ENCODE measurements at regions not wholly inside any gene's neighbourhood (a gene's known extent, or its start where the extent isn't known, plus 50 kb on each side); places are given as distances from the start of the nearest gene placed in this dataset.

DNA sequence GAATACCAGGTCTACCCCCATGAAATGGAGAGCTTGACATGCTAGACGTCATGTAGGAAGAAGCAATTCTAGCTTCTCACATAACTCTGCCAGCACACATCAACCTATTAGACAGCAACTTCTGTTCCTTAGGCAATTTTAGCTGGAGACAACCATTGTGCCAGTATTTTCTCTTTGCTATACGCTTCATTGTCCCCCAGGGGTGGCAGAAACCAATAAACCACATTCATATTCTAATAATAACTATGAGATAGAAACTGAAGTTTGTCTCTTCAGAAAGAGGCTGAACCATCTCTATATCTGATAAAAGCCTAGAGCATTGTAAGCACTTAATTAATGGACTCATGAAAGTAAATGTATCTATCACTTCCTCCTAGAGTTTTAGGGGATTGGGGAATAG lies 278.6 kb downstream of the FOXG1 start:
- H3K4me3 ChIP-seq (ENCODE audit: low read length): no peak overlapping the region
- DNase-seq (ENCODE audit: low read depth): no peak
- no peak for TF ChIP-seq CTCF (IDR thresholded peaks at IDR 0.05; ENCODE audit: insufficient read depth, low read depth, low read length, missing control alignments)

GRCh38 chr14:29054119-29054518 lies 287.5 kb downstream of the FOXG1 start:
- TF ChIP-seq CTCF (IDR thresholded peaks at IDR 0.05; ENCODE audit: insufficient read depth, low read depth, low read length, missing control alignments): no peak
- no peak overlapping the region for H3K4me3 ChIP-seq (ENCODE audit: low read length)
- no peak for DNase-seq (ENCODE audit: low read depth)

GRCh38 chr14:29056041-29056566 lies 289.5 kb downstream of the FOXG1 start:
- no peak for DNase-seq (ENCODE audit: low read depth)
- TF ChIP-seq CTCF (IDR thresholded peaks at IDR 0.05; ENCODE audit: insufficient read depth, low read depth, low read length, missing control alignments): no peak
- no peak overlapping the region for H3K4me3 ChIP-seq (ENCODE audit: low read length)

- H3K4me3 ChIP-seq (ENCODE audit: low read length): no peak overlapping the region
- DNase-seq (ENCODE audit: low read depth): no peak
- no peak for TF ChIP-seq CTCF (IDR thresholded peaks at IDR 0.05; ENCODE audit: insufficient read depth, low read depth, low read length, missing control alignments)
These were observed 295.1 kb downstream of the FOXG1 start for GRCh38 chr14:29061702-29062101.

GRCh38 chr14:29062466-29062865 lies 295.9 kb downstream of the FOXG1 start:
- no peak for TF ChIP-seq CTCF (IDR thresholded peaks at IDR 0.05; ENCODE audit: insufficient read depth, low read depth, low read length, missing control alignments)
- no peak for DNase-seq (ENCODE audit: low read depth)
- H3K4me3 ChIP-seq (ENCODE audit: low read length): no peak overlapping the region

GRCh38 chr14:29062976-29063375 lies 296.4 kb downstream of the FOXG1 start:
- H3K4me3 ChIP-seq (ENCODE audit: low read length): no peak overlapping the region
- TF ChIP-seq CTCF (IDR thresholded peaks at IDR 0.05; ENCODE audit: insufficient read depth, low read depth, low read length, missing control alignments): no peak
- no peak for DNase-seq (ENCODE audit: low read depth)

- no peak for TF ChIP-seq CTCF (IDR thresholded peaks at IDR 0.05; ENCODE audit: insufficient read depth, low read depth, low read length, missing control alignments)
- no peak for DNase-seq (ENCODE audit: low read depth)
These were observed 297.8 kb downstream of the FOXG1 start for GRCh38 chr14:29064305-29064900.

More at GRCh38 chr14:29064305-29064900, 297.8 kb downstream of the FOXG1 start:
- no peak overlapping the region for H3K4me3 ChIP-seq (ENCODE audit: low read length)
